ENCODE measurements at regions not wholly inside any gene's neighbourhood (a gene's known extent, or its start where the extent isn't known, plus 50 kb on each side); places are given as distances from the start of the nearest gene placed in this dataset.

DNA sequence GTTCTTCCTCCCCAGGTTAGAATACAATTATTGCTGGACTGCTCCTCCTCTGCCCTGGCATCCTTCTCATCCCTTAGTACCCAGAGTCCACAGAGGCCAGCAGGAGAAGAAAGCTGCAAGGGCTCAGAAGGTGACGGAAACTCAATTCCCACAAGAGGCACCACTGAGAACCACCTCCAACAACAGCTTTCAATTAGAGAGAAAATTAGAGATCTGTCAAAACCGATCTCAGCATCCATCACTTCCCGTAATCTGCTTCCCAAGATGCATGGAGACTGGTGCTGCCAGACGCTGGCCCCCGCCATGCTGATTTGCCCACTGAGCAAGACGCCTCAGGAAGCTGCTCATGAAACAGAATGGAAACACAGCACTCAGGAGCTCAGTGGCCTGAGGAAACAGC, 135.0 kb upstream of the PRICKLE2 start:
- WGBS (ENCODE audit: insufficient coverage) = 92% methylated on average over 5 of the region's 6 CpGs
- no peaks in the 10 kb centered on the region for H3K27me3 ChIP-seq (replicated peaks in 2 of 5; ENCODE audit: control insufficient read depth in 4 of 5, insufficient read depth in 5 of 5, low read length in 4 of 5)
- ChIA-PET CTCF (no interaction called here), POLR2A (no interaction called here)
- H3K4me1 ChIP-seq (ENCODE audit: control extremely low read depth in 1 of 4, control insufficient read depth in 4 of 4, insufficient read depth in 4 of 4, low read length in 3 of 4) = peaks cover 0 to 4% (median 2%) of the 10 kb centered on the region in 4 experiments
- no peak for DNase-seq
- H3K9me3 ChIP-seq (ENCODE audit: control extremely low read depth in 1 of 5, control insufficient read depth in 4 of 5, insufficient read depth in 2 of 5, low read depth in 1 of 5, low read length in 4 of 5) = no peaks in the 10 kb centered on the region
- H3K36me3 ChIP-seq (ENCODE audit: control insufficient read depth in 4 of 4, insufficient read depth in 4 of 4, low read length in 3 of 4) = no peaks in the 10 kb centered on the region
- no peak overlapping the region for H3K27ac ChIP-seq (ENCODE audit: insufficient read depth in 1 of 2, low read depth in 1 of 2, low read length in 2 of 2, poor library complexity in 1 of 2, severe bottlenecking in 2 of 2)
- no peak overlapping the region for H3K4me3 ChIP-seq (ENCODE audit: control insufficient read depth in 1 of 7, extremely low read depth in 1 of 7, insufficient read depth in 4 of 7, low read depth in 2 of 7, low read length in 6 of 7)

GRCh38 chr3:64359735-64360134, 134.5 kb upstream of the PRICKLE2 start:
- POLR2A ChIA-PET = no interaction called here
- Histone ChIP-seq H3K36me3 (ENCODE audit: control insufficient read depth in 4 of 4, insufficient read depth in 4 of 4, low read length in 3 of 4) (no peaks in the 10 kb centered on the region), H3K27ac (ENCODE audit: insufficient read depth in 1 of 2, low read depth in 1 of 2, low read length in 2 of 2, poor library complexity in 1 of 2, severe bottlenecking in 2 of 2) (no peak overlapping the region), H3K27me3 (replicated peaks in 2 of 5; ENCODE audit: control insufficient read depth in 4 of 5, insufficient read depth in 5 of 5, low read length in 4 of 5) (no peaks in the 10 kb centered on the region), H3K9me3 (ENCODE audit: control extremely low read depth in 1 of 5, control insufficient read depth in 4 of 5, insufficient read depth in 2 of 5, low read depth in 1 of 5, low read length in 4 of 5) (no peaks in the 10 kb centered on the region), H3K4me3 (ENCODE audit: control insufficient read depth in 1 of 7, extremely low read depth in 1 of 7, insufficient read depth in 4 of 7, low read depth in 2 of 7, low read length in 6 of 7) (no peak overlapping the region), H3K4me1 (ENCODE audit: control extremely low read depth in 1 of 4, control insufficient read depth in 4 of 4, insufficient read depth in 4 of 4, low read length in 3 of 4) (peaks cover 0 to 8% (median 5%) of the 10 kb centered on the region in 4 experiments)
- no peak for DNase-seq
- CTCF ChIA-PET = no interaction called here
- WGBS (ENCODE audit: insufficient coverage) = 100% methylated on average over 4 of the region's 4 CpGs

GRCh38 chr3:64358853-64359252, 133.6 kb upstream of the PRICKLE2 start:
- CTCF ChIA-PET = no interaction called here
- 91% methylated on average over 4 of the region's 4 CpGs for WGBS (ENCODE audit: insufficient coverage)
- Histone ChIP-seq H3K4me3 (ENCODE audit: control insufficient read depth in 1 of 7, extremely low read depth in 1 of 7, insufficient read depth in 4 of 7, low read depth in 2 of 7, low read length in 6 of 7) (no peak overlapping the region), H3K36me3 (ENCODE audit: control insufficient read depth in 4 of 4, insufficient read depth in 4 of 4, low read length in 3 of 4) (no peaks in the 10 kb centered on the region), H3K9me3 (ENCODE audit: control extremely low read depth in 1 of 5, control insufficient read depth in 4 of 5, insufficient read depth in 2 of 5, low read depth in 1 of 5, low read length in 4 of 5) (no peaks in the 10 kb centered on the region), H3K27me3 (replicated peaks in 2 of 5; ENCODE audit: control insufficient read depth in 4 of 5, insufficient read depth in 5 of 5, low read length in 4 of 5) (no peaks in the 10 kb centered on the region), H3K27ac (ENCODE audit: insufficient read depth in 1 of 2, low read depth in 1 of 2, low read length in 2 of 2, poor library complexity in 1 of 2, severe bottlenecking in 2 of 2) (no peak overlapping the region), H3K4me1 (ENCODE audit: control extremely low read depth in 1 of 4, control insufficient read depth in 4 of 4, insufficient read depth in 4 of 4, low read length in 3 of 4) (peaks cover 0 to 8% (median 5%) of the 10 kb centered on the region in 4 experiments)
- DNase-seq = no peak
- POLR2A ChIA-PET = no interaction called here

DNA sequence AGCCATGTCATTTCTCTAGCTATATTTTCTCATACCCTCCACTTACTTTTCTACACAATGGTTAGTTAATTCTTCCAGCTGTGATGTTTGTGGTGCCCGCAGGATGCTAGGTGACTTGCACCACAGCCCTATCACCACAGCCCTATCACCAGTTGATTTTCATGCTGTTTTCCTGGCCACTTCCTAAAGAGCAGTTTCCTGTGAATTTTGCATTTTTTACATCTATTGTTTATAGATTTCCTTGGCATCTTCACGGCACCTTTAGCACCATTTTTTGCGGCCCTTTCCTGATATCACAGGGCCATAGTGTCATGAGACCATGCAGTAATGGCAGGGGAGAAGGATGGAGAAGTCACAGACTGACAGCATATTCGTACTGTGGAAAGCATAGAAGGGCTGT, 132.9 kb upstream of the PRICKLE2 start:
- Histone ChIP-seq H3K4me3 (ENCODE audit: control insufficient read depth in 1 of 7, extremely low read depth in 1 of 7, insufficient read depth in 4 of 7, low read depth in 2 of 7, low read length in 6 of 7) (no peak overlapping the region), H3K27me3 (replicated peaks in 2 of 5; ENCODE audit: control insufficient read depth in 4 of 5, insufficient read depth in 5 of 5, low read length in 4 of 5) (no peaks in the 10 kb centered on the region), H3K36me3 (ENCODE audit: control insufficient read depth in 4 of 4, insufficient read depth in 4 of 4, low read length in 3 of 4) (no peaks in the 10 kb centered on the region), H3K27ac (ENCODE audit: insufficient read depth in 1 of 2, low read depth in 1 of 2, low read length in 2 of 2, poor library complexity in 1 of 2, severe bottlenecking in 2 of 2) (no peak overlapping the region), H3K9me3 (ENCODE audit: control extremely low read depth in 1 of 5, control insufficient read depth in 4 of 5, insufficient read depth in 2 of 5, low read depth in 1 of 5, low read length in 4 of 5) (no peaks in the 10 kb centered on the region), H3K4me1 (ENCODE audit: control extremely low read depth in 1 of 4, control insufficient read depth in 4 of 4, insufficient read depth in 4 of 4, low read length in 3 of 4) (peaks cover 0 to 8% (median 5%) of the 10 kb centered on the region in 4 experiments)
- 69% methylated on average over 3 of the region's 4 CpGs for WGBS (ENCODE audit: insufficient coverage)
- DNase-seq = no peak
- ChIA-PET CTCF (no interaction called here), POLR2A (no interaction called here)

DNA sequence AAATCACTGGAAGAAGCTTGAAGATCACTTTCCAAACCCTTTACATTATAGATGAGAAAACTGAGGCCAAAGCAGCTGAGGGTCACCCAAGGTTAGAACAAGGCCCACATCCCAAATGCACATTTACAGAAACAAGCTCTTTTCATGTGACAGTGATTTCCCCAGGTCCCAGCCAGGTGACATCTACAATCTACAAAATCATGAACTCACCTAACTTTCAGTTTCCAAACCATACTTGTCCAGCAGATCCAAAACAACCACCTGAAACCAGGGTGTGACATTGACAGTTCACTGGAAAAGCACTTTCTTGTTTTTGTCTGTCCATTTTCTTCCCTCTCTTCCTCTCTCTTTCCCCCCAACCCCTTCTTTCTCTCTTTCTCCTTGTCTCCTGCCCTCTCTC, 132.2 kb upstream of the PRICKLE2 start:
- Histone ChIP-seq H3K27ac (ENCODE audit: insufficient read depth in 1 of 2, low read depth in 1 of 2, low read length in 2 of 2, poor library complexity in 1 of 2, severe bottlenecking in 2 of 2) (no peak overlapping the region), H3K9me3 (ENCODE audit: control extremely low read depth in 1 of 5, control insufficient read depth in 4 of 5, insufficient read depth in 2 of 5, low read depth in 1 of 5, low read length in 4 of 5) (no peaks in the 10 kb centered on the region), H3K36me3 (ENCODE audit: control insufficient read depth in 4 of 4, insufficient read depth in 4 of 4, low read length in 3 of 4) (no peaks in the 10 kb centered on the region), H3K4me3 (ENCODE audit: control insufficient read depth in 1 of 7, extremely low read depth in 1 of 7, insufficient read depth in 4 of 7, low read depth in 2 of 7, low read length in 6 of 7) (no peak overlapping the region), H3K4me1 (ENCODE audit: control extremely low read depth in 1 of 4, control insufficient read depth in 4 of 4, insufficient read depth in 4 of 4, low read length in 3 of 4) (peaks cover 0 to 8% (median 5%) of the 10 kb centered on the region in 4 experiments), H3K27me3 (replicated peaks in 2 of 5; ENCODE audit: control insufficient read depth in 4 of 5, insufficient read depth in 5 of 5, low read length in 4 of 5) (no peaks in the 10 kb centered on the region)
- DNase-seq = no peak
- ChIA-PET POLR2A (no interaction called here), CTCF (no interaction called here)

DNA sequence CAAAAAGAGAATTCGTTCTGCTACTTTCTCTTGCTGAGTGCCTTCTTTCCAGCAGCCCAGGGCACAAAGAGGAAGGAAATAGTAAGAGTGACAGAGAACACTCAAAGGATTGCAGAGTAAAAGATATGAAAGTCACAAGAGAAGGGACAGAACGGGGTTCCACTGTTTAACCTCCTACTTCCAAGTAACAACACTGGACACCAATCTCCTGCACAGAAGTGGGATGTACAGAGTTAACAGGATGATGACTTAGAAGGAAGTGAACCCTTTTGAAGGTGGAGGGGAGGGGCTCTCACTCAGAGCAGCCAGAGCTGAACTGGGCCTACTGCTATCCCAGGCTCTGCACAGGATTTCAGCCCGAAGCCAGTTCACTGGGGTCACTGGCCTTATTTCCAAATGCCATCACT, 130.1 kb upstream of the PRICKLE2 start:
- Histone ChIP-seq H3K4me3 (ENCODE audit: control insufficient read depth in 1 of 7, extremely low read depth in 1 of 7, insufficient read depth in 4 of 7, low read depth in 2 of 7, low read length in 6 of 7) (peak overlapping the region in 1 of 7 experiments; percentile 46), H3K9me3 (ENCODE audit: control extremely low read depth in 1 of 5, control insufficient read depth in 4 of 5, insufficient read depth in 2 of 5, low read depth in 1 of 5, low read length in 4 of 5) (no peaks in the 10 kb centered on the region), H3K27ac (ENCODE audit: insufficient read depth in 1 of 2, low read depth in 1 of 2, low read length in 2 of 2, poor library complexity in 1 of 2, severe bottlenecking in 2 of 2) (no peak overlapping the region), H3K27me3 (replicated peaks in 2 of 5; ENCODE audit: control insufficient read depth in 4 of 5, insufficient read depth in 5 of 5, low read length in 4 of 5) (no peaks in the 10 kb centered on the region), H3K4me1 (ENCODE audit: control extremely low read depth in 1 of 4, control insufficient read depth in 4 of 4, insufficient read depth in 4 of 4, low read length in 3 of 4) (peaks cover 0 to 8% (median 5%) of the 10 kb centered on the region in 4 experiments), H3K36me3 (ENCODE audit: control insufficient read depth in 4 of 4, insufficient read depth in 4 of 4, low read length in 3 of 4) (no peaks in the 10 kb centered on the region)
- 31% methylated on average over 2 of the region's 3 CpGs for WGBS (ENCODE audit: insufficient coverage)
- DNase-seq = peak; percentile 6 to 61 (median 46)
- ChIA-PET POLR2A (no interaction called here), CTCF (no interaction called here)

- ChIA-PET POLR2A (no interaction called here), CTCF (no interaction called here)
- no peaks in the 10 kb centered on the region for H3K9me3 ChIP-seq (ENCODE audit: control extremely low read depth in 1 of 5, control insufficient read depth in 4 of 5, insufficient read depth in 2 of 5, low read depth in 1 of 5, low read length in 4 of 5)
- 75% methylated on average over 5 of the region's 5 CpGs for WGBS (ENCODE audit: insufficient coverage)
- no peak overlapping the region for H3K27ac ChIP-seq (ENCODE audit: insufficient read depth in 1 of 2, low read depth in 1 of 2, low read length in 2 of 2, poor library complexity in 1 of 2, severe bottlenecking in 2 of 2)
- no peaks in the 10 kb centered on the region for H3K36me3 ChIP-seq (ENCODE audit: control insufficient read depth in 4 of 4, insufficient read depth in 4 of 4, low read length in 3 of 4)
- H3K4me3 ChIP-seq (ENCODE audit: control insufficient read depth in 1 of 7, extremely low read depth in 1 of 7, insufficient read depth in 4 of 7, low read depth in 2 of 7, low read length in 6 of 7) = peak overlapping the region in 1 of 7 experiments; percentile 46
- no peak for DNase-seq
- peaks cover 0 to 8% (median 5%) of the 10 kb centered on the region in 4 experiments for H3K4me1 ChIP-seq (ENCODE audit: control extremely low read depth in 1 of 4, control insufficient read depth in 4 of 4, insufficient read depth in 4 of 4, low read length in 3 of 4)
- no peaks in the 10 kb centered on the region for H3K27me3 ChIP-seq (replicated peaks in 2 of 5; ENCODE audit: control insufficient read depth in 4 of 5, insufficient read depth in 5 of 5, low read length in 4 of 5)
Measured at GRCh38 chr3:64354956-64355355, 129.7 kb upstream of the PRICKLE2 start.
